Midbrain (tissue), 1 donor: ENCODE measurements at regions not wholly inside any gene's neighbourhood (a gene's known extent, or its start where the extent isn't known, plus 50 kb on each side); places are given as distances from the start of the nearest gene placed in this dataset.

ENCODE experiments used
- DNase-seq: peaks from one replicate; lab custom pipeline; 2025; lab: John Stamatoyannopoulos, UW

- no peak for DNase-seq
Measured at GRCh38 chr3:71851878-71852277, 66.9 kb upstream of the PROK2 start.

- DNase-seq: no peak
Measured at GRCh38 chr3:71850654-71851053, 65.7 kb upstream of the PROK2 start.

GRCh38 chr3:71849681-71850080 lies 64.7 kb upstream of the PROK2 start:
- no peak for DNase-seq

DNA sequence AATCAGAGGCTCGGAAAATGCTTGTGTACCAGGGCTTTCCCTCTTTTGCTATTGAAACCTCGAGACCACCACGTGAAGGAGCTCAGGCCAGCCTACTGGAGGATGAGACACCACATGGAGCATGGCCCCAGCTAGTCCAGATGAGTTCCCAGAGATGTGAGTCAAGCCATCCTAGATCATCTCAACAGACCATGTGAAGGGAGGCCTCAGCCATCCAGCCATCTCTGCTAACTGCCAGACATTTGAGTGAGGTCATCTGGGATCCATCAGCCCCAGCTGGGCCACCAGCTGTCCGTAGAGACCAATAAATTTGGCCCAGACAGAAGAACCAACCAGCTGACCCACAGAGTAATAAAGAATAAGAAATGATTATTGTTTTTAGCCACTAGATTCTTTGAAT lies 62.8 kb upstream of the PROK2 start:
- DNase-seq: no peak

GRCh38 chr3:71846185-71846584 lies 61.2 kb upstream of the PROK2 start:
- DNase-seq: no peak

DNA sequence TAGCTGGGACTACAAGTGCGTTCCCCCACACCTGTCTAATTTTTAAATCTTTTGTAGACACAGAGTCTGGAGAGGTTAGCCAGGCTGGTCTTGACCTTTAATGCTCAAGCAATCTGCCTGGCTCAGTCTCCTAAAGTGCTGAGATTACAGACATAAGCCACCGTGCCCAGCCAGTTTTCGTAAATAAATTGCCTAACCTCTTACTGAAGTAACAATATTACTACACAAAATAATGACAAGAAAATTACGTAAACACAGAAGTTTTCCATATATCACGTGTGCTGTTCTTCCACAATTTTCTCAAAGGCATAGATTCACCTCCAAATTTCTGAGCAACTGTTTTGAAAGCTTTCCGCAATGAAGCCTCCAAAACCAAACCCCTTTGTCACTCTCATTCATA lies 58.1 kb upstream of the PROK2 start:
- DNase-seq: no peak

DNA sequence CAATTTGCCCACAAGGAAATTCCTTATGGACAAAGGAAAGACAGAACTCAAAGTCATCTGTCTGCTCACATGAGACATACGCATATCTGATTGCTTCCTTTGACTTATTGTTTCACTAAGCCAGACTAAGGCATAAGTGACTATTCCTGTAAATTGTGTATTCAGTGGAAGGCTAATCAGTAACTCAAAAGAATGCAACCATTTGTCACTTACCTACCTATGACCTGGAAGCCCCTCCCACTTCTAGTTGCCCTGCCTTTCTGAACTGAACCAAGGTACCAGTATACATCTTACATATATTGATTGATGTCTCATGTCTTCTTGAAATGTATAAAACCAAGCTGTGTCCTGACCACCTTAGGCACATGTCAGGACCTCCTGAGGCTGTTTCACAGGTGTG lies 53.5 kb upstream of the PROK2 start:
- no peak for DNase-seq
